Occipital lobe (tissue), 1 donor: ENCODE measurements at regions not wholly inside any gene's neighbourhood (a gene's known extent, or its start where the extent isn't known, plus 50 kb on each side); places are given as distances from the start of the nearest gene placed in this dataset.
"Not testable (repeated sequence)": the region's sequence is repeated elsewhere in the genome, so short reads cannot be mapped to it uniquely, and the experiment has no call there.

Experiments
- DNase-seq: peaks from one replicate; lab custom pipeline; 2025; lab: John Stamatoyannopoulos, UW

DNA sequence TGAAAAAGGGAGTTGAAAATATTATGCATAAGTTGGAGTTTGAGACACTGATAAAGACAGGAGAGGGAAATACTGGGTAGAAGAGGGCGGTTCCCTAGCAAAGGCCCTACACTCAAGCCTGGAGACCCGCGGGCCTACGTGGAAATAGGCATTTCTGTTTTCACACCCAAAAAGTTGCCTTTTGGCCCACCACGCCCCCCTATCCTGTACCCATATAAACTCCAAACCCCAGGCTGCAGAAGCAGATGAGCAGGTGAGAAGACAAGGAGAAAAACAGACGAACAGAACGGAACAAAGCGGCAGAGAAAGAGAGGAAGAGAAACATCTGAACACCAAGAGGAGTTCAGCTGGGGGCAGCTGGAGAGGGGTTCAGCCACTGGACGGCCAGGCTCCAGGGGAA, 177.9 kb downstream of the GALC start:
- no peak for DNase-seq

DNA sequence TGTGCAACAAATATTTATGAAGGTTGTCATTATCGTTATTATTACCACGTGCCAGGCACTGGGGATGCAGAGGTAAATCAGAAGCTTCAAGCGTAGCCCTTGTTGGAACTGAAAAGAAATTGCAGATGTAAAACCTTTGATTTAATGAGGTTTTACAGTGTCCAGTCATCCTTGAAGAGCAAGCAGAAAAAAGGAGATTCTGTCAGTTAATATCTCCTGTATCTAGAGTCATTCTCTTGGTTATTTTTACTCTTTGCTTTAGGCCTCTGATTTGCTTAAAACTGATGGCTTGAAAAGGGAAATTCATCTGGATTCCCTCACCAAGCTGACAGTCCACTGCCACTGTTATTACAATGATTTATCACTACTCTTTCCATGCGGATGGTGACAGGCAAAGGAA, 179.3 kb downstream of the GALC start:
- DNase-seq = no peak

DNA sequence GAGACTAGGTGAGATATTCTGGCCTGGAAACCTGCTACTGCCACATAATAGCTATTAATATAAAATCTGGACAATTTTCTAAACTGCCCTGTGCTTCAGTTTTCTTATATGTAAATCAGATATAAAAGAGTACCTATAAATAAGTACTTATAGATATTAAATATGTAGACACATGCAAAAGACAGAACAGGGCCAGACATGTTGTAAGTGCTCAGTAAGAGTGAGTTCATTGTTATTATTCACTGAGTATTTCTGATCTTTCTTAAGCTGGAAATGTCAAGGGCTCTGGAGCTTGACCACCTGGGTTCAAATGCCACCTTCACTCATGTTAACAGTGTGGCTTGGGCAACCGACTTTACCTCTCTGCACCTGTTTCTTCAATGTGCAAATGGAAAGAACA, 179.8 kb downstream of the GALC start:
- no peak for DNase-seq

DNA sequence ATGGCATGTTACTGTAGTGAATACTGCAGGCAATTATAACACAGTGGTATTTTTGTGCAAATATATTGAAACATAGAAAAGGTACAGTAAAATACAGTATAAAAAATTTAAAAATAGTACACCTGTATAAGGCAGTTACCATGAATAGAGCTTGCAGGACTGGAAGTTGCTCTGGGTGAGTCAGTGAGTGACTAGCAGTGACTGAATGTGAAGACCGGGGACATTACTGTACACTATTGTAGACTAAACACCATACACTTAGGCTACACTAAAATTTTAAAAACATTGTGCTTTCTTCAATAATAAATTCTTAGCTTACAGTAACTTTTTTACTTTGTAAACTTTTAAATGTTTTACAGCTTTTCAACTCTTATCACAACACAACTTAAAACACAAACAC, 181.7 kb downstream of the GALC start:
- DNase-seq = no peak

DNA sequence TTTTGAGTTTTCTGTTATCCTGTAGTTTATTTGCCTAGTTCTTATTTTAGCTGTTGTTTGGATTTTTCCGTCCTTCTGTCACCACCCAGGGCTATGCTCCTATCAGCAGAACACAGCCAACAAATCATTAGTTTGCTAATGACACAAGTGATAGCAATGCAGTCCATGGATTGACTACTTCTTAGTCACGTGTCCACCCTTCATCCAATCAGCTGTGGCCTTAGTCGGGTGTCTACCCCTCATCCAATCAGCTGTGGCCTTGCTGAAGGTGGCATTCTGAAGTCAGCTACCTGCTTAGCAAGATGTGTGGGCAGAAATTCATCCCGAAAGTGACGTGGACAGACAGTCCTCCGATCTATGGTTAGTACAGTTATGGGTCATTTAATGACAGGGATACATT, 182.3 kb downstream of the GALC start:
- no peak for DNase-seq

DNA sequence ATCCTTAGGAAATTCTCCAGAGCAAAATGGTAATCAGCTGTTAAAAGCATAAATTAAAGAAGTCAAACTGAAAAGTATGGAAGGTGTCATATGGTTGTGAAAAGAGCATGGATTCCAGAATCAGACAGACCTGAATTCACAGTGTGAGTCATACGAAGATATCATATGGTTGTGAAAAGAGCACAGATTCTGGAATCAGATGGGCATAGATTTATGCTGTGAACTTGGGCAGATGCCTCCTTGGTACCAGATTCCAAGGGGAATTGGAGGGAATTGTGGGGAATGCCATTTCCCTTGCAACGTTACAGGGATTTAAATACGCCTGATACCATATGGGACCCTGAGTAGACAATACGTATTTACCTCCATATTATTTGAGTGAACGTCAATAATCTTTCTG, 183.7 kb downstream of the GALC start:
- DNase-seq = no peak

DNA sequence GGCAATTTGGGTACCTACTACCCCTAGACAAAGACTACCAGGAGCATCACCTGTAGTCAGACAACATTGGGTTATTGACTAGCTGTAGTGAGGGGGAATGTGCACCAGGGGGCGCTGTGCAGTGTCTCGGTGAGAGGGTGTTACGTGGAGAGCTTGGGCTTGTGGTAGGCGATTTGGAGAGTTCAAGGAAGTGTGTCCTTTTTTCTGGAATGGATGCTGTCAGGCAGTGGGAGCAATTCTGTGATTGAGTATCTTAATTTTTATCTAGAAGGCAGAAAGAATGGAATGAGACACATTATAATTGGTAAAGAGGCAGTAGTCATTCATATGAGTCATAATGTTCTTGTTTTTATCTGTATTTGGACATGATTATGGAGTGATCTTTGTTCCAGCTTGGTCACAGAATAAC, 187.7 kb downstream of the GALC start:
- DNase-seq = no peak

DNA sequence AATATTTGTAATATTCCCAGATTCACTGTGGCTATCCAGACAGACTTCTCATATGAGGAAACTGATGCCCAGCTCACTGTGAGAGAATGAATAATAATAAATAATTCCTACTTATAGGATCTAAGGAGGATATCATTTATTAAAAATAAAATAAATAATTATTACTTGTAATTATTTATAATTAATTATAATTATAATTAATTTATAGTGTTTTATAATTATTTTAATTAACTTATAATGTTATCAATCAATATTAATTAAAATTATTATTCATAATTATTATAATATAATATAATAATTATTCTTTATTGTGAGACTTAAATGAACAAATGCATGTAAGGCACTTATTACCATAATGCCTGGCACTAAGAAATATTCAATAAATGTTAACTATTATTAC, 192.8 kb downstream of the GALC start:
- DNase-seq = no peak

DNA sequence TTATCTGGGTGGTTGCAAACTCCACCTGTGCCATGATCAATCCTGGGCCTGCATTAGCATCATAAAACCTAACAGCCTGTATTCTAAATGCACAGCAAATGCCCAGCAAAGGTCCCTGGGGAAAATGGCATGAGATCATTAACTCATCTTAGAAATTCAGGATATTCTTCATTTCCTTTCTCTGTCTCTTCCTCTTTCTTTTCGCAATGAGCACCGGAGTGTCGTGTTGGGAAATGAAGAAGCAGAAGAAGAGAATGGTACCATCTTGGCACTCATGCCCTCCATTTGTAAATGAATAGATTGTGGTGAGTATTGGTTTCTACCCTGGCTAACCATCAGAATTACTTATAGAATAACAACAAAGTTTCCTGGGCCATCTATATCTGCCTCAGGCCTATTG, 193.6 kb downstream of the GALC start:
- DNase-seq = no peak

DNA sequence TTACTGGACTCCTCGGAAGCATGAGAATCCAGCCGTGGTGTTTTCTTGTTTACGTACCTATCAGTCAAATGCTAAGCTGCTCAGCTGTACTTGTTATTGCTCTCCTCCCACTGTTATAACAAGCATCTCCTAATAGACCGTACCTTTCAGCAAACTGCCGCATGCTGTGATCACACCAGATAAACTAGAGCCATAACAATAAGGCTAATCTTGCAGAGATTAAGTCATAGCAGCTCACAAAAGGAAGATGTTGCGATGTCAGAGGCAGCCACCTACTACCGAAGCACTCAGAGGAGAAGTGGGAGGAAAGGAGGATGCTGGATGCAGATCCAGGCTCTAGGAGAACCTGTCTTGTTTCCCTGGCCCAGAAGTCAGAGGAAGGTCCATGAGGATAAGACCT, 196.0 kb downstream of the GALC start:
- no peak for DNase-seq

DNA sequence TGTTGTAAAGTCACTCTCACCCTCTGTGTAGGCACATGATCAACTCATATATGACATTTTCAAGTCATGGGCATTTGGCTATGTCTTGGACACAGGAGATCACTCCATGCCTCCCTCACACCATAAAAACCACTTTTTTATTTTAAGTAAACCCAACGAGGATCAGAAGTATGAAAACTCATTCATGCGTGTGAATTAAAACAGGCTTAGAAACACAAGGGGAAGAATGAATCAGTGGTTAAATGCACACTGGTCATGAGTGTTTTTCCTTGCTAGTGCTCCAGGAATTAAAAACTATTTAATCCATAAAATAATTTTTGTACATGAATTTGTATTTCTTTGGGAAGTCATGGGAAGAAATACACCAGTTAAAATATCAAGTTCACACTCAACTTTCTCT, 198.4 kb downstream of the GALC start:
- DNase-seq = no peak

DNA sequence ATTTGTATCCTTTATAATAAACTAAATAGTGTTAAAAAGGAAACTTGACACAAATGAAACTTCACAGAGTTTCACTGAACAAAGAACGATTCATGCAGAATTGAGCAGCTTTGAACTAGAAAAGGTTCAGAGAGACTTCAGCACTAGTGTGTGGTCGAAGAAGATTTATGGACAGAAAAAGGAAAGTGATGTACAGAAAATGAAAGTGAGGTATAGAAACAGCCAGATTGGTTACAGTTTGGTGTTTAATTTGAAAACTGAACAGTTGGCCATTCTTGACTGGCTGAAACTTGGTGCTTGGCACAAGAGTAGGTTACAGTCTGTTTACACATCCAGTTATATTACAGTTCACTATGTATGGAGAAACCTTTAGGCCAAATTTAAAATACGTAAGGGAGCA, 207.1 kb downstream of the GALC start:
- DNase-seq = no peak

DNA sequence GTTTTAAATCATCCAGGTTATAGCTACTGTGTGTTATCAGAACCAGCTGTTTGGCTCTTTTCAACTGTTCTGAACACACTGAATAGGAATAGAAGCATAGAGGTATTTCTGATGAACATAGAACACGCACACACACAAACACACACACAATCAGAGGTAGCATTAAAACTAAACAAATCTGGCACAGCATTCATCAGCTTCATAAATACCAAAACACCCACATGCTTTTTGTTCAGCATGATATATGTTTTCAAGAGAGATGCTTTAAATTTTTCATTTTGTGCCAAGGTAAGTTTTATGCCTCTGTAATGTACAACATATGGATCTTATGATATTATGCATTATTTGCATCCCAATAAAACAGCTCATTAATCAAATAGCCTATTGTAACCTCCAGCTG, 208.6 kb downstream of the GALC start:
- no peak for DNase-seq

DNA sequence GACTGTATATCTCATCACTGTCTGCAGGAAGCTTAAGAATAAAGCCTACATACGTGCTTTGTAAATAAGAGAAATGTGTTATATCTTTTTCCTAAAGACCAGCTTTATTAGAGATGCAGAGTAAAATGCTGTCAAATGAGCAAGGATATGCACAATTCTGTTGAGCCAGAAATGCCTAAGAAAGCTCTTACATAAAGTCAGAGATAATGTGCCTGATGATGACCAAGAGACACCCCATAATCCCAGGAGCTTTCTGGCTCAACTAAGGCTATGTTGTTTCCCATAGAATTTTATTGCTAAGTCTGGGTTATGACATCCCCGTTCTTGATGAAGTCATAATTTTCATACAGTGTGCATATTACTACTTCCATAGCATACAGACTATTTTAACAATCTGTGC, 209.9 kb downstream of the GALC start:
- no peak for DNase-seq

DNA sequence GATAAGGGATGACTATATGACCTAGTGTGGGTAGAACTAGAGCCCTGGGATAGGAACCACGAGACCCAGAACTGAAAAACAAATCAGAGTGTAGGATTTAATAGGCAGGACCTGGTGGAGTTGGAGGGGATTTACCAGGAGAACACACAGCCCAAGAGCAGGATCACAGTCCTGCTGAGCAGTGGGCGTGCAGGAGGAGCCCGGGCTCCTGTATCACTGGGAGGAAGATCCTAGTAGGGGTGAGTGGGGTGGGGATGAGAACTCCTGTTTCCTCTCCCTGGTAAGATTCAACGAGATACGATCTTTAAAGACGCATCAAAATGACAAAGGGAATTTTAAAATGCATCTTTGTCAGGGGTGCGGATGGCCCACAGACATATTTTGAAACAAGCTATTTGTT, 220.1 kb downstream of the GALC start:
- no peak for DNase-seq

DNA sequence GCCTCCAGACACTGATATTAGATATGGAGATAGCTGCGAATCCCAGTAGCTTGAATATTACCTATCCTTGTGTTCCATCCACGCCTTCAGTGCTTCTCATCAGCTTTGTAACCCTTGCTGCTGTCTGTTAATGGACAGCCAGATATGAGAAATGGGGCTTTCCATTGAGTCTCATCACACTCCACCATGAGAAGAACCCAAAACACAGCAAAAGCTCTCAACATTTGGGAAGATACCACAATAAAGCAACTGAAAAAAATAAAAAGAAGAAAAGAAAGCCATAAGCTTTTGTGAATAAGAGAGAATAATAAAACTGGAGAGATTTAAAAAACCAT, 225.4 kb downstream of the GALC start:
- DNase-seq = no peak

DNA sequence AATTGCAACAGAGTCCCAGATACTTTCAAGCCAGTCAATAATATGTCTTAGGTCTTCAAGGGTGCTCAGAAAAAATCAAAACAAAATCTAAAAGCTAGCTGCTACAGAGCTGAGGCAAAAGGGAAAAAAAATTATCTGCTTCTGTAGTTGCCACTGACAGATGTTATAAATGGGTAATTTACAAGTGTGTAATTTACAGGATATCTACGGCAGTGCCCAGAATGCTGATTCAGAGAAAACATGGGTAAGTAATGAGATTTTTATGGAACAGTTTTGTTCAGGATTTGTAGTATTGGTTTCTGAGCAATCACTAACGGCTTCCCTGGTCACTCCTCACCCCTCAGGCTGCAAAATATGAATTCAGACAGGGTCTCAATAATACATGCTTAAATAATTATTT, 234.1 kb downstream of the GALC start:
- no peak for DNase-seq

DNA sequence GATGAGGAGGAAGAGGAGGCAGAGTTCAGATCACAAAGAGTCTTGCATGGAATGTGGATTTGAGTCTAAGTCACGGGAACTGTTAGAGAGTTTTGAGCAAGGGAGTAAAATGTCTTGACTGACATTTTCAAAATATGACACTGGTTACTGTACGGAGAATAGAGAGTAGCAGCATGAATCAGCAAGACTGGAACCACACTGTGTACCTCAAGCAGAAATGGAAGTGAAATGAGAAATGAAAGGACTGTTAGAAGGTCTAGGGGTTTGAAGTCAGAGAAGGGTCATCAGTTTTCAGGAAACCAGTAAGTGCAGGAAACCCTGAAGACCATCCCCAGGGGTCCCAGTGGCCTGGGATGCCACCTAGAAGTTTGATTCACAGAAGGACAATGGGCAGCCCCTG, 236.3 kb downstream of the GALC start:
- no peak for DNase-seq

DNA sequence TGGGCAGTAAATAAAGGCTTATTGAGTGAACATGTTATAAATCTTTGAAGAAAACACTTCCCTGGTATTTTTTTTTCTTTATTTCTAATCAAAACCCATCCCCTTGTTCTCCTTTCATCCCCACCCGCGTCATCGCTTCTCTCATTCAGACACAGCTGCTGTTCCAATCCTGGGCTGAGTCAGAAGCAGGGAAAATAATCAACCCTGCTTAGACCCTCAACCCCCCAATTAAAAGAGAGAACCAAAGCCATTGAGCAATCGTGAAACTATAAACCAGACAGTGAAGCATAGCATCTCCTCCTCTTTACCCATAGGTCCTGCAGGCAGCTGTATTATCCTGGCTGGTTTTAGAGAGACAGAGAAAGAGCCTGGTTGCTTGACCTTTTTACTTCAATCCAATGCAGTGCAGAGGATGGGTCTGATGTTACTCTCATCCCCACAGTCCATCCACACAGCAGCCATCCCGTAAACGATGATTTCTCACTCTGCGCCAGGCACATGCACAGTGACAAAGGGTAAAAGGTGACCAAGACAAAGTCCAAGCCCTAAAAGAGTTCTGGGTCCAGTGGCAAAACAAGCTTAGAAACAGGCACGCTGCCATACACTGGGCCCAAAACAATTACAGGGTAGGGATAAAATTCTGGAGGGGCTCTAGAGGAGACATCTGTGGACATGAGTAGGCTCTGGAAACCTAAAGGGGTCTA, 238.3 kb downstream of the GALC start:
- DNase-seq = no peak

DNA sequence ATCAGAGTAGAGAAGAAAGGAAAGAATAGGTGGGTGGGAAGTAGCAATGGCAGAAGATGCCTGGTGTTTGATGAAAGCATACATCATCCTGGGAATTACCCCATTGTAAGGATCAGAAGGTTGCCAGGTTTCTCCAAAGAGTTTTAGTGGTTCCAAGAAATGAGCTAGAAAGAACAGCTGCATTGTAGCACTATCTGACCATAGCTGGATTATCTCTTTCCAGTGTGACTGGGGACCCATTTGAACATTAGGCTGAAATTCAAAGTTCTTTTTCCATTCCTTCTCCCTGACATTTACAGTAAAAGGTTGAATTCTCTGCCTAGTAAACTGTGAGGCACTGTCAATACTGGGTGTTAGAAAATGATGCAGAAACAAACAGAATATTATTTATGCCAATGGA, 244.4 kb downstream of the GALC start:
- no peak for DNase-seq

DNA sequence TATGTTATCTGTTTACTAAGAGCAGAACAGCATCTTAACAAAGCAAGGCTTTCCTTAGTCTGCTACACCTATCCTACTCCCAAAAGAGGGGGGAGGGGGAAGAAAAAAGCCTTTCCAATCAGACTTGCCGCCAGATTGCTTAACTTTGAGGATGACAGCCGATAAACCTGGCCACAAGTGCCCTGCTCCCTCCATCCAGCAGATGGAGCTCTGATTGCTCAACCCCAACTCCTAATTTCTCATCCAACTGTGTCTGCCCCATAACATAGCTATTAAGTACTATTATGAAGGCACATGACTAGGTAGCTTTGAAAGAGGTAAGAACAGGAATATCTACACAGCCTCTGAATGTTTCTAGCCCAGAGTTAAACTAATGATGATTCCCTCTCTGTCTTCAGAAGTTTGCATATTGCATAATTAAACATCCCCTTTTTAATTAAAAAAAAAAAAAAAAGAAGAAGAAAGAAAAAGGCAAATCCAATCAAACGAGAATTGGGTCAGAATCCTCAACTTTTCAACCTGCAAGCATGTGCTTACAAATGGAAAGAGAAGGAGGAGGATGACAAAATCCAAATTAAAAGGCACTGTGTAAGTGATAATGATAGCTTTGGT, 247.4 kb downstream of the GALC start:
- DNase-seq = no peak

DNA sequence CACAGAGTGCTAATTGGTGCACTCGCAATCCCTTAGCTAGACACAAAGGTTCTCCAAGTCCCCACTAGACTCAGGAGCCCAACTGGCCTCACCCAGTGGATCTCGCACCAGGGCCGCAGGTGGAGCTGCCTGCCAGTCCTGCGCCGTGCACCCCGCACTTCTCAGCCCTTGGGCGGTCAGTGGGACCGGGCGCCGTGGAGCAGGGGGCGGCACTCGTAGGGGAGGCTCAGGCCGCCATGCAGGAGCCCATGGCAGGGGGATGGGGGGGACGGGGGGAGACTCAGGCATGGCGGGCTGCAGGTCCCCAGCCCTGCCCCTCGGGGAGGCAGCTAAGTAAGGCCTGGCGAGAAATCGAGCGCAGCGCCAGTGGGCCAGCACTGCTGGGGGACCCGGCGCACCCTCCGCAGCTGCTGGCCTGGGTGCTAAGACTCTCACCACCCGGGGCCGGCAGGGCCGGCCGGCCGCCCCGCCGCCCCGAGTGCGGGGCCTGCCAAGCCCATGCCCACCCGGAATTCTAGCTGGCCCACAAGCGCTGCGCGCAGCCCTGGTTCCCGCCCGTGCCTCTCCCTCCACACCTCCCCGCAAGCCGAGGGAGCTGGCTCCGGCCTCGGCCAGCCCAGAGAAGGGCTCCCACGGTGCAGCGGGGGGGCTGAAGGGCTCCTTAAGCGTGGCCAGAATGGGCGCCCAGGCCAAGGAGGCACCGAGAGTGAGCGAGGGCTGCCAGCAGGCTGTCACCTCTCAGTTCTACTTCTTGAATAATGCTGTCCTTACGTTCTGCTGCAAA, 258.2 kb downstream of the GALC start:
- not testable (repeated sequence) for DNase-seq

DNA sequence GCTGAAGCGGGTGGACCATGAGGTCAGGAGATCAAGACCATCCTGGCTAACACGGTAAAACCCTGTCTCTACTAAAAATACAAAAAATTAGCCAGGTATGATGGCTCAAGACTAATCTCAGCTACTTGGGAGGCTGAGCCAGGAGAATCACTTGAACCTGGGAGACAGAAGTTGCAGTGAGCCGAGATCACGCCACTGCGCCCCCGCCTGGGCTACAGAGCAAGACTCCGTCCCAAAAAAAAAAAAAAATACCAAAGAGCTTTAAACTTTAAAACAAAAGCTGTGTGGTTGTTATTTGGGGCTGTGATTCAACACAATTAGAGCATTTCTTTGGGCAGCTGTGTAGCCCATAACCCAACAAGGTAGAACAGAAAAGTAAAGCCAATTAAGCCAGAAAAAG, 259.9 kb downstream of the GALC start:
- DNase-seq = not testable (repeated sequence)
